Body of pancreas (tissue), 4 donors: ENCODE measurements at regions not wholly inside any gene's neighbourhood (a gene's known extent, or its start where the extent isn't known, plus 50 kb on each side); places are given as distances from the start of the nearest gene placed in this dataset.

Experiments
- ATAC-seq: fragments of 150-250 bp; one replicate; pipeline ENCODE4 v1.9.1; 2016
- DNase-seq, 4 donors: peaks; one replicate each; pipeline ENCODE4 v3.0.0-alpha.2; 2019
- H3K27ac ChIP-seq, 4 donors: fragments of 200-600 bp; sonication (generic); 1 replicate in 3 of 4; 2 replicates in 1 of 4; pipeline versions ENCODE4 v1.5.1 to v1.6.1; 2016 to 2019; ENCODE audit warnings: mild to moderate bottlenecking in 1 of 4, mixed read lengths in 1 of 4, moderate library complexity in 1 of 4
- H3K27me3 ChIP-seq, 2 donors: fragments of 200-600 bp; sonication (generic); one replicate each; pipeline ENCODE4 v1.6.0; 2016; ENCODE audit warnings: mild to moderate bottlenecking in 1 of 2
- H3K36me3 ChIP-seq, 2 donors: fragments of 200-600 bp; sonication (generic); replicated peaks in 1 of 2; 2 replicates each; pipeline ENCODE4 v1.5.1; 2016; ENCODE audit warnings: low read depth in 2 of 2; ENCODE audit not compliant: insufficient read depth in 1 of 2
- H3K4me1 ChIP-seq: fragments of 200-600 bp; sonication (generic); one replicate; pipeline ENCODE4 v1.6.0; 2016
- H3K4me3 ChIP-seq, 2 donors: fragments of 200-600 bp; sonication (generic); 1 replicate in 1 of 2; 2 replicates in 1 of 2; pipeline ENCODE4 v1.5.1; 2016 to 2019
- H3K9me3 ChIP-seq, 3 donors: fragments of 200-600 bp; sonication (generic); 1 replicate in 2 of 3; 2 replicates in 1 of 3; pipeline ENCODE4 v1.5.1; 2016
- CTCF ChIP-seq, 7 experiments: fragments of 450-650 bp in 4 of 7; fragments of 200-600 bp in 3 of 7; sonication (generic) in 3 of 7; IDR thresholded peaks; one replicate each; pipeline ENCODE4 v1.5.1; 2016 to 2019; ENCODE audit warnings: antibody characterized with exemption in 7 of 7
- POLR2A ChIP-seq, 3 donors: fragments of 450-650 bp; IDR thresholded peaks; one replicate each; pipeline ENCODE4 v1.6.1; 2016; ENCODE audit warnings: antibody characterized with exemption in 3 of 3, mild to moderate bottlenecking in 2 of 3
- WGBS, 2 donors: methylation state at CpG; one replicate each; pipeline ENCODE4 v1.1.5; 2017; 5-methylcytosine and 5-hydroxymethylcytosine counted together
- intact Hi-C: fragments of 100-400 bp; cut with DNase I; formaldehyde crosslinking; loops from one replicate; pipeline ENCODE4 v1.15.1; 2023

GRCh38 chr12:93202688-93203087, 175.0 kb upstream of the NUDT4 start:
- DNase-seq, result no peak
- TF ChIP-seq CTCF (IDR thresholded peaks at IDR 0.05) (no peak), POLR2A (IDR thresholded peaks at IDR 0.05) (no peak)
- H3K9me3 ChIP-seq, result no peaks in the 10 kb centered on the region
- H3K4me3 ChIP-seq, result no peak overlapping the region
- ATAC-seq, result no peak
- peaks cover 11% of the 10 kb centered on the region for H3K4me1 ChIP-seq
- intact Hi-C loops, result no loop called here
- no peaks in the 10 kb centered on the region for H3K36me3 ChIP-seq
- WGBS, 2 donors, result 78 to 85% methylated on average over 2 of the region's 2 CpGs
- H3K27ac ChIP-seq, result no peak overlapping the region
- no peaks in the 10 kb centered on the region for H3K27me3 ChIP-seq

GRCh38 chr12:93203361-93203760, 174.4 kb upstream of the NUDT4 start:
- TF ChIP-seq CTCF (IDR thresholded peaks at IDR 0.05) (no peak), POLR2A (IDR thresholded peaks at IDR 0.05) (no peak)
- Histone ChIP-seq H3K27ac (no peak overlapping the region), H3K9me3 (no peaks in the 10 kb centered on the region), H3K36me3 (no peaks in the 10 kb centered on the region), H3K4me1 (peaks cover 11% of the 10 kb centered on the region), H3K27me3 (no peaks in the 10 kb centered on the region), H3K4me3 (no peak overlapping the region)
- DNase-seq, result no peak
- 21 to 46% methylated on average over 2 of the region's 2 CpGs for WGBS, 2 donors
- intact Hi-C loops, result no loop called here
- ATAC-seq, result no peak

GRCh38 chr12:93204896-93205295, 172.8 kb upstream of the NUDT4 start:
- DNase-seq (no peak), ATAC-seq (no peak)
- intact Hi-C loops, result no loop called here
- H3K4me1 ChIP-seq, result peaks cover 7% of the 10 kb centered on the region
- no peaks in the 10 kb centered on the region for H3K27me3 ChIP-seq
- H3K9me3 ChIP-seq, result no peaks in the 10 kb centered on the region
- WGBS, 2 donors, result 77 to 80% methylated on average over 4 of the region's 4 CpGs
- no peaks in the 10 kb centered on the region for H3K36me3 ChIP-seq
- H3K4me3 ChIP-seq, result no peak overlapping the region
- TF ChIP-seq CTCF (IDR thresholded peaks at IDR 0.05) (no peak), POLR2A (IDR thresholded peaks at IDR 0.05) (no peak)
- no peak overlapping the region for H3K27ac ChIP-seq

GRCh38 chr12:93205361-93205760, 172.4 kb upstream of the NUDT4 start:
- 79 to 83% methylated on average over 3 of the region's 3 CpGs for WGBS, 2 donors
- Histone ChIP-seq H3K9me3 (no peaks in the 10 kb centered on the region), H3K36me3 (no peaks in the 10 kb centered on the region), H3K4me1 (peaks cover 2% of the 10 kb centered on the region), H3K27me3 (no peaks in the 10 kb centered on the region), H3K4me3 (no peak overlapping the region), H3K27ac (no peak overlapping the region)
- ATAC-seq, result no peak
- TF ChIP-seq CTCF (IDR thresholded peaks at IDR 0.05) (no peak), POLR2A (IDR thresholded peaks at IDR 0.05) (no peak)
- intact Hi-C loops, result no loop called here
- DNase-seq, result no peak

- WGBS, 2 donors, result 53 to 61% methylated on average over 1 of the region's 1 CpG
- no peak overlapping the region for H3K27ac ChIP-seq
- no peak for DNase-seq
- no peaks in the 10 kb centered on the region for H3K4me1 ChIP-seq
- H3K9me3 ChIP-seq, result no peaks in the 10 kb centered on the region
- no peak overlapping the region for H3K4me3 ChIP-seq
- intact Hi-C loops, result no loop called here
- TF ChIP-seq POLR2A (IDR thresholded peaks at IDR 0.05), result no peak
- TF ChIP-seq CTCF (IDR thresholded peaks at IDR 0.05), result no peak
- no peaks in the 10 kb centered on the region for H3K27me3 ChIP-seq
- no peak for ATAC-seq
- H3K36me3 ChIP-seq, result no peaks in the 10 kb centered on the region
Observed at GRCh38 chr12:93208011-93208410, 169.7 kb upstream of the NUDT4 start.
